ENCODE measurements at regions not wholly inside any gene's neighbourhood (a gene's known extent, or its start where the extent isn't known, plus 50 kb on each side); places are given as distances from the start of the nearest gene placed in this dataset.

DNA sequence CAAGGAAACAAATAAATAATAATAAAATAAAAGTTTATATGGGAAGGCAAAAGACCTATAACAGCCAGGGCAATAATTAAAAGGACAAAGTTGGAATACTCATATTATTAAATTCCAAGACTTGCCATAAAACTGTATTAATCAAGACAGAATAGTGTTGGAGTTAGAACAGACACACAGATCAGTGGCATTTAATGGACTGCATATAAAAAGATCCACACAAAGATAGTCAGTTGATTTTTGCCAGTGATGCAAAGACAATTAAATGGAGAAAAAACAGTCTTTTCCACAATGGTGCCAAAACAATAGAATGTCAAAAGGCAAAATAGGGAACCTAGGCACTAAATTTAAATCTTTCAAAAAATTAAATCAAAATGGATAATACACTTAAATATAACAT is 587.1 kb upstream of the GRIA3 start:
- Histone ChIP-seq H3K4me3 (ENCODE audit: low read depth, low read length) (no peak overlapping the region), H3K27ac (ENCODE audit: extremely low read depth, low read depth, low read length) (no peak overlapping the region), H3K9me3 (ENCODE audit: control insufficient read depth, insufficient read depth, low read depth, low read length) (no peaks in the 10 kb centered on the region), H3K36me3 (ENCODE audit: control insufficient read depth in 2 of 2, insufficient read depth in 1 of 2, low read length in 2 of 2) (0 out of 3 replicates have a peak, but pooled peaks cover 0 to 4% of the 10 kb centered on the region in 2 experiments), H3K4me1 (ENCODE audit: control insufficient read depth, insufficient read depth, low read length) (no peaks in the 10 kb centered on the region)
- POLR2A ChIA-PET, result no interaction called here
- TF ChIP-seq, protein P1, sequence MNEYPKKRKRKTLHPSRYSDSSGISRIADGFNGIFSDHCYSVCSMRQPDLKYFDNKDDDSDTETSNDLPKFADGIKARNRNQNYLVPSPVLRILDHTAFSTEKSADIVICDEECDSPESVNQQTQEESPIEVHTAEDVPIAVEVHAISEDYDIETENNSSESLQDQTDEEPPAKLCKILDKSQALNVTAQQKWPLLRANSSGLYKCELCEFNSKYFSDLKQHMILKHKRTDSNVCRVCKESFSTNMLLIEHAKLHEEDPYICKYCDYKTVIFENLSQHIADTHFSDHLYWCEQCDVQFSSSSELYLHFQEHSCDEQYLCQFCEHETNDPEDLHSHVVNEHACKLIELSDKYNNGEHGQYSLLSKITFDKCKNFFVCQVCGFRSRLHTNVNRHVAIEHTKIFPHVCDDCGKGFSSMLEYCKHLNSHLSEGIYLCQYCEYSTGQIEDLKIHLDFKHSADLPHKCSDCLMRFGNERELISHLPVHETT (tag by site-specific recombination; IDR thresholded peaks at IDR 0.05), result no peak
- no peak for TF ChIP-seq KLF16 (tag by site-specific recombination; IDR thresholded peaks at IDR 0.05)
- TF ChIP-seq BCL6B (tag by site-specific recombination; IDR thresholded peaks at IDR 0.05), result no peak
- TF ChIP-seq ZNF521 (tag by site-specific recombination; IDR thresholded peaks at IDR 0.05), result no peak
- no peak for TF ChIP-seq FEZF1 (tag by site-specific recombination; IDR thresholded peaks at IDR 0.05)
- TF ChIP-seq ZNF580 (tag by site-specific recombination; IDR thresholded peaks at IDR 0.05), result no peak
- TF ChIP-seq KLF9 (tag by site-specific recombination; IDR thresholded peaks at IDR 0.05; ENCODE audit: low read depth), result no peak
- no peak for TF ChIP-seq ZNF600 (tag by site-specific recombination; IDR thresholded peaks at IDR 0.05)
- CTCF ChIA-PET, result interaction anchor here (0.6 kb wide), 1 partner anchor 31 kb away, joined by 3 read pairs; no protein-coding TSS in a partner anchor

GRCh38 chrX:122622795-122623194 is 561.3 kb upstream of the GRIA3 start:
- Histone ChIP-seq H3K4me3 (ENCODE audit: low read depth, low read length) (no peak overlapping the region), H3K4me1 (ENCODE audit: control insufficient read depth, insufficient read depth, low read length) (no peaks in the 10 kb centered on the region), H3K36me3 (ENCODE audit: control insufficient read depth in 2 of 2, insufficient read depth in 1 of 2, low read length in 2 of 2) (no peaks in the 10 kb centered on the region), H3K27ac (ENCODE audit: extremely low read depth, low read depth, low read length) (no peak overlapping the region), H3K9me3 (ENCODE audit: control insufficient read depth, insufficient read depth, low read depth, low read length) (no peaks in the 10 kb centered on the region)
- ChIA-PET CTCF (no interaction called here), POLR2A (no interaction called here)
- no peak for TF ChIP-seq ZNF514 (tag by site-specific recombination; IDR thresholded peaks at IDR 0.05)
- TF ChIP-seq, protein P2, sequence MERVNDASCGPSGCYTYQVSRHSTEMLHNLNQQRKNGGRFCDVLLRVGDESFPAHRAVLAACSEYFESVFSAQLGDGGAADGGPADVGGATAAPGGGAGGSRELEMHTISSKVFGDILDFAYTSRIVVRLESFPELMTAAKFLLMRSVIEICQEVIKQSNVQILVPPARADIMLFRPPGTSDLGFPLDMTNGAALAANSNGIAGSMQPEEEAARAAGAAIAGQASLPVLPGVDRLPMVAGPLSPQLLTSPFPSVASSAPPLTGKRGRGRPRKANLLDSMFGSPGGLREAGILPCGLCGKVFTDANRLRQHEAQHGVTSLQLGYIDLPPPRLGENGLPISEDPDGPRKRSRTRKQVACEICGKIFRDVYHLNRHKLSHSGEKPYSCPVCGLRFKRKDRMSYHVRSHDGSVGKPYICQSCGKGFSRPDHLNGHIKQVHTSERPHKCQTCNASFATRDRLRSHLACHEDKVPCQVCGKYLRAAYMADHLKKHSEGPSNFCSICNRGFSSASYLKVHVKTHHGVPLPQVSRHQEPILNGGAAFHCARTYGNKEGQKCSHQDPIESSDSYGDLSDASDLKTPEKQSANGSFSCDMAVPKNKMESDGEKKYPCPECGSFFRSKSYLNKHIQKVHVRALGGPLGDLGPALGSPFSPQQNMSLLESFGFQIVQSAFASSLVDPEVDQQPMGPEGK (tag by site-specific recombination; IDR thresholded peaks at IDR 0.05), result no peak
- no peak for TF ChIP-seq ZNF404 (tag by site-specific recombination; IDR thresholded peaks at IDR 0.05)
- TF ChIP-seq GLIS1 (tag by site-specific recombination; IDR thresholded peaks at IDR 0.05), result no peak
- TF ChIP-seq ZFP3 (tag by site-specific recombination; IDR thresholded peaks at IDR 0.05; ENCODE audit: low read depth), result no peak
- no peak for TF ChIP-seq WT1 (tag by site-specific recombination; IDR thresholded peaks at IDR 0.05)
- no peak for TF ChIP-seq ZNF701 (tag by site-specific recombination; IDR thresholded peaks at IDR 0.05)
- no peak for TF ChIP-seq TRIM28 (IDR thresholded peaks at IDR 0.05; ENCODE audit: borderline replicate concordance, low read length)
- TF ChIP-seq ZNF529 (tag by site-specific recombination; IDR thresholded peaks at IDR 0.05; ENCODE audit: insufficient replicate concordance), result no peak
- TF ChIP-seq ZNF239 (tag by site-specific recombination; IDR thresholded peaks at IDR 0.05), result no peak

DNA sequence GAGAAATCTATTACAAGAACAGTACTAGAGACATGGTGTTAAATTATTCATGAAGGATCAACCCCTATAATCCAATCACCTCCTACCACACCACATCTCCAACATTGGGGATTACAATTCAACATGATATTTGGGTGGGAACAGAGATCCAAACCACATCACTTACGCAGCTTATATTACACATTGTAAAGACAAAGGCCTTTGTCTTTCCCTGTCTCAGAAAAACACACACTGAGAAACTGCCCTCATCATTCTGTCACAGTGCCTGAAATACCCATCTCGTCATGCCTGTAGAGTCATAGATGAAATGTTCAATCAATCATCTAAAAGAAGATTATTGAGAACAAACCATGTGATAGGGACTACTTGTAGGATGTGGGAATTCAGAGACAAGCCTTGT is 558.8 kb upstream of the GRIA3 start:
- CTCF ChIA-PET, result no interaction called here
- Histone ChIP-seq H3K27ac (ENCODE audit: extremely low read depth, low read depth, low read length) (no peak overlapping the region), H3K36me3 (ENCODE audit: control insufficient read depth in 2 of 2, insufficient read depth in 1 of 2, low read length in 2 of 2) (no peaks in the 10 kb centered on the region), H3K4me1 (ENCODE audit: control insufficient read depth, insufficient read depth, low read length) (no peaks in the 10 kb centered on the region), H3K4me3 (ENCODE audit: low read depth, low read length) (no peak overlapping the region), H3K9me3 (ENCODE audit: control insufficient read depth, insufficient read depth, low read depth, low read length) (no peaks in the 10 kb centered on the region)
- POLR2A ChIA-PET, result no interaction called here
- TF ChIP-seq ZBTB7A (tag by site-specific recombination; IDR thresholded peaks at IDR 0.05; ENCODE audit: low read depth) (no peak), ZNF416 (tag by site-specific recombination; IDR thresholded peaks at IDR 0.05) (no peak), GLIS2 (tag by site-specific recombination; IDR thresholded peaks at IDR 0.05) (no peak), ZNF121 (tag by site-specific recombination; IDR thresholded peaks at IDR 0.05) (no peak)
- TF ChIP-seq, protein P3, sequence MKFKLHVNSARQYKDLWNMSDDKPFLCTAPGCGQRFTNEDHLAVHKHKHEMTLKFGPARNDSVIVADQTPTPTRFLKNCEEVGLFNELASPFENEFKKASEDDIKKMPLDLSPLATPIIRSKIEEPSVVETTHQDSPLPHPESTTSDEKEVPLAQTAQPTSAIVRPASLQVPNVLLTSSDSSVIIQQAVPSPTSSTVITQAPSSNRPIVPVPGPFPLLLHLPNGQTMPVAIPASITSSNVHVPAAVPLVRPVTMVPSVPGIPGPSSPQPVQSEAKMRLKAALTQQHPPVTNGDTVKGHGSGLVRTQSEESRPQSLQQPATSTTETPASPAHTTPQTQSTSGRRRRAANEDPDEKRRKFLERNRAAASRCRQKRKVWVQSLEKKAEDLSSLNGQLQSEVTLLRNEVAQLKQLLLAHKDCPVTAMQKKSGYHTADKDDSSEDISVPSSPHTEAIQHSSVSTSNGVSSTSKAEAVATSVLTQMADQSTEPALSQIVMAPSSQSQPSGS (tag by site-specific recombination; IDR thresholded peaks at IDR 0.05; ENCODE audit: low read depth), result no peak
- TF ChIP-seq, protein P4, sequence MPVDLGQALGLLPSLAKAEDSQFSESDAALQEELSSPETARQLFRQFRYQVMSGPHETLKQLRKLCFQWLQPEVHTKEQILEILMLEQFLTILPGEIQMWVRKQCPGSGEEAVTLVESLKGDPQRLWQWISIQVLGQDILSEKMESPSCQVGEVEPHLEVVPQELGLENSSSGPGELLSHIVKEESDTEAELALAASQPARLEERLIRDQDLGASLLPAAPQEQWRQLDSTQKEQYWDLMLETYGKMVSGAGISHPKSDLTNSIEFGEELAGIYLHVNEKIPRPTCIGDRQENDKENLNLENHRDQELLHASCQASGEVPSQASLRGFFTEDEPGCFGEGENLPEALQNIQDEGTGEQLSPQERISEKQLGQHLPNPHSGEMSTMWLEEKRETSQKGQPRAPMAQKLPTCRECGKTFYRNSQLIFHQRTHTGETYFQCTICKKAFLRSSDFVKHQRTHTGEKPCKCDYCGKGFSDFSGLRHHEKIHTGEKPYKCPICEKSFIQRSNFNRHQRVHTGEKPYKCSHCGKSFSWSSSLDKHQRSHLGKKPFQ (tag by site-specific recombination; IDR thresholded peaks at IDR 0.05), result no peak
